Coronary artery (tissue), 2 donors: ENCODE measurements at regions not wholly inside any gene's neighbourhood (a gene's known extent, or its start where the extent isn't known, plus 50 kb on each side); places are given as distances from the start of the nearest gene placed in this dataset.

Experiments used
- DNase-seq: peaks from one replicate; pipeline ENCODE4 v3.0.0-alpha.2; 2017; ENCODE audit warnings: low spot score
- H3K27ac ChIP-seq, 2 donors: fragments of 200-600 bp; sonication (generic); one replicate each; pipeline ENCODE4 v1.5.1; 2016 to 2019
- H3K4me3 ChIP-seq: fragments of 200-600 bp; sonication (generic); 2 replicates; pipeline ENCODE4 v1.5.1; 2016; ENCODE audit warnings: mild to moderate bottlenecking, moderate library complexity
- CTCF ChIP-seq: fragments of 200-600 bp; sonication (generic); IDR thresholded peaks from one replicate; pipeline ENCODE4 v1.5.1; 2019; ENCODE audit warnings: antibody characterized with exemption

GRCh38 chr6:169845426-169846285, 94.2 kb downstream of the ERMARD start:
- TF ChIP-seq CTCF: no peak
- Histone ChIP-seq H3K4me3 (no peak overlapping the region), H3K27ac (no peak overlapping the region)
- DNase-seq: peak; percentile 55

- DNase-seq: peak; percentile 29
- no peak for TF ChIP-seq CTCF
- Histone ChIP-seq H3K27ac (no peak overlapping the region), H3K4me3 (no peak overlapping the region)
Measured at GRCh38 chr6:169844946-169845345, 93.5 kb downstream of the ERMARD start.

- no peak overlapping the region for H3K4me3 ChIP-seq
- no peak for TF ChIP-seq CTCF
- H3K27ac ChIP-seq: no peak overlapping the region
- peak; percentile 9 for DNase-seq
Measured at GRCh38 chr6:169843991-169844390, 92.6 kb downstream of the ERMARD start.

- DNase-seq: no peak
- Histone ChIP-seq H3K4me3 (no peak overlapping the region), H3K27ac (no peak overlapping the region)
- no peak for TF ChIP-seq CTCF
Measured at GRCh38 chr6:169843110-169843509, 91.7 kb downstream of the ERMARD start.

- DNase-seq: no peak
- no peak for TF ChIP-seq CTCF
- Histone ChIP-seq H3K27ac (no peak overlapping the region), H3K4me3 (no peak overlapping the region)
Measured at GRCh38 chr6:169841907-169842606, 90.6 kb downstream of the ERMARD start.

GRCh38 chr6:169841251-169841650, 89.8 kb downstream of the ERMARD start:
- DNase-seq: no peak
- TF ChIP-seq CTCF: no peak
- Histone ChIP-seq H3K4me3 (no peak overlapping the region), H3K27ac (no peak overlapping the region)
